Raji (cell line): ENCODE measurements at regions not wholly inside any gene's neighbourhood (a gene's known extent, or its start where the extent isn't known, plus 50 kb on each side); places are given as distances from the start of the nearest gene placed in this dataset.

Experiments
- POLR2A ChIP-seq: IDR thresholded peaks from 2 replicates; pipeline ENCODE4 v1.6.1; 2011; ENCODE audit warnings: low read depth, low read length, control low read depth; ENCODE audit not compliant: insufficient read depth

GRCh38 chr16:86048882-86049585 is 150.1 kb downstream of the IRF8 start:
- TF ChIP-seq POLR2A = no peak

GRCh38 chr16:86049641-86050040 is 150.7 kb downstream of the IRF8 start:
- TF ChIP-seq POLR2A = no peak

- no peak for TF ChIP-seq POLR2A
Measured at GRCh38 chr16:86050111-86050510, 151.1 kb downstream of the IRF8 start.

- TF ChIP-seq POLR2A = no peak
Measured at GRCh38 chr16:86050591-86051367, 151.8 kb downstream of the IRF8 start.

GRCh38 chr16:86051368-86052114 is 152.6 kb downstream of the IRF8 start:
- TF ChIP-seq POLR2A = no peak

GRCh38 chr16:86052115-86052670 is 153.2 kb downstream of the IRF8 start:
- TF ChIP-seq POLR2A = no peak

- TF ChIP-seq POLR2A = no peak
Measured at GRCh38 chr16:86052926-86053325, 154.0 kb downstream of the IRF8 start.

- TF ChIP-seq POLR2A = no peak
Measured at GRCh38 chr16:86059253-86060171, 160.6 kb downstream of the IRF8 start.

- TF ChIP-seq POLR2A = no peak
Measured at GRCh38 chr16:86060381-86061317, 161.7 kb downstream of the IRF8 start.

GRCh38 chr16:86061318-86061695 is 162.3 kb downstream of the IRF8 start:
- TF ChIP-seq POLR2A = no peak

- no peak for TF ChIP-seq POLR2A
Measured at GRCh38 chr16:86061721-86062120, 162.8 kb downstream of the IRF8 start.

- no peak for TF ChIP-seq POLR2A
Measured at GRCh38 chr16:86062271-86062965, 163.5 kb downstream of the IRF8 start.
